KG1 (cell line): ENCODE measurements at regions not wholly inside any gene's neighbourhood (a gene's known extent, or its start where the extent isn't known, plus 50 kb on each side); places are given as distances from the start of the nearest gene placed in this dataset.
"Not testable (repeated sequence)": the region's sequence is repeated elsewhere in the genome, so short reads cannot be mapped to it uniquely, and the experiment has no call there.

Experiments
- DNase-seq: peaks from one replicate; lab custom pipeline; 2025; lab: John Stamatoyannopoulos, UW

DNA sequence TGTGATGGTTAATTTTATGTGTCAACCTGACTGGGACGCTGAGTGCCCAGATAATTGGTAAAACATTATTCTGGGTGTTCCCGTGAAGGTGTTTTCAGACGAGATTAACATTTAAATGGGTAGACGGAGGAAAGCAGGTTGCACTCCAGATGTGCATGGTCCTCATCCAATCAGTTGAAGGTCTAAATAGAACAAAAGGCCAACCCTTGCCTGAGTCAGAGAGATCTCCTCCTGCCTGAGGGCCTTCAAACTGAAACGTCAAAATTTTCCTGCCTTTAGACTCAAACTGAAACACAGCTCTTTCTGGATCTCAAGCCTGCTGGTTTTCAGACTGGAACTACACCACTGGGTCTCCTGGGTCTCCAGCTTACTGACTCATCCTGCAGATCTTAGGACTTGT, 73.5 kb downstream of the NPIPA8 start:
- DNase-seq: not testable (repeated sequence)

DNA sequence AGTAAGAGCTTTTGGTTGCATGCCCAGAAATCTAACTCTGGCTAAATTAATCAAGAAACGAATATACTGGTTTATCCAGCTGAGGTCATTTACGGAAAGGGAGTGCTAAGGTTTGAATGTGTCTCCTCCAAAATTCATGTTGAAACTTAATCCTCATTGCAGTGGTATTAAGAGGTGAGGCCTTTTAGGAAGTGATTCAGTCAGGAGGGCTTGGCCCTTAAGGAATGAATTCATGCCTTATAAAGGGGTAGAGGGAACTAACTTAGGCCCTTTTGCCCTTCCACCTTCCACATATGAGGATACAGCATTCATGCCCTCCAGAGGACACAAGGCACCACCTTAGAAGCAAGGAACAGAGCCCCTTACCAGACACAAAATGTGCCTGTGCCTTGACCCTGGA, 74.7 kb downstream of the NPIPA8 start:
- not testable (repeated sequence) for DNase-seq

DNA sequence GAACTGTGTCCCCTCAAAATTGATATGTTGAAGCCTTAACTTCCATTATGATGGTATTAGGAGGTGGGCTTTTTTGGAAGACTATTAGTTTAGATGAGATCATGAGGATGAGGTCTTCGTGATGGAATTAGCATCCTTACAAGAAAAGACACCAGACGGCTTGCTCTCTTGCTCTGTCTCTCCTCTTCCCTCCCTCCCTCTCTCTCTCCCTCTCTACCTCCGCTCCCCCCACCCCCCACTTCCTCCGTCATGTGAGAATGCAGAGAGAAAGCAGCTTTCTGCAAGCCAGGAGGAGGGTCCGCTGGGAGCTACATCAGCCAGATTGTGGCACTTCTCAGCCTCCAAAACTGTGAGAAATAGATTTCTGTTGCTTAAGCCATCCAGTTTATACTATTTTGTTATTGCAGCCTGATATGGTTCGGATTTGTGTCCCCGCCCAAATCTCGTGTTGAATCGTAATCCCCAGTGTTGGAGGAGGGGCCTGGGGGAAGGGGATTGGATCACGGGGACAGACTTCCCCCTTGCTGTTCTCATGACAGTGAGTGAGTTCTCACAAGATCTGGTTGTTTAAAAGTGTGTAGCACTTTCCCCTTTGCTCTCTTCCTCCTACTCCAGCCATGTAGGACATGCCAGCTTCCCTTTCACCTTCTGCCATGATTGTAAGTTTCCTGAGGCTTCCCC, 76.9 kb downstream of the NPIPA8 start:
- not testable (repeated sequence) for DNase-seq

DNA sequence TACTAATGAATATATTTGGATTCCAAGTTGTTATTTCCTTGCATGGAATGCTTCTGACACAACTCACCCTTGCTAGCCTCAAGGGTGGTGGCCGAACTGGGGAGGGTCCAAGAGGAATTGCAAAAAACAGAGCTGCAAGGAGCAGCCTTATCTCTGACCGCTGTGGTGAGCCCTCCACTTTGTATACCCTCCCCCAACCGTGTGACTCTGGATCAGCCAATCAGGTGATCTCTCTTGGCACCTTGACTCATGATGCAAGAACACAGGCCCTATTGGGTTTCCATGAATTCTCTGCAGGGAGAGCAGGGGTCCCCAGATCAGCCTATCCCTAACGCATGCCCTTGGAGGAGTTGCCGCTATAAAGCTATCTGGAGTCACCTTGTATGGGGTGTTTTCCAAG, 83.6 kb downstream of the NPIPA8 start:
- DNase-seq: not testable (repeated sequence)

DNA sequence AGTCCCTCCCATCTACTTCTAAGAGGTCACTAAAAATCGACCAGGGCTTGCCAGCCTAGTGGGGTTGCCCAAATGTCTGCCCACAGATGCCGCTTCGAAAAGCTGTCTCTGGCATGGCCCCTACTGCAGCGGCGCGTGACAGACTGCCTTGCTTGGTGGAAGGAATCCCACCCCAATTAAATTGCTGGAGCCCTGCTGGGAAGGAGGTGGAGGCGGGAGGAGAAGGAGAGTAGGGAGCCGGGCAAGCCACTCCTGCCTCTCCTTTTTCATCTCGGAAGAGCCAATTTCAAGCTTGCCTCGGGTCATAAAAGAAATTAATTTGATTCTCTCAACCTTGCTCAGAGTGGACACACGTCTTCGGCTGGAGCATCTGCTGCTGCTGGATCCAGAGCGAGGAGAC, 106.0 kb downstream of the NPIPA8 start:
- not testable (repeated sequence) for DNase-seq

DNA sequence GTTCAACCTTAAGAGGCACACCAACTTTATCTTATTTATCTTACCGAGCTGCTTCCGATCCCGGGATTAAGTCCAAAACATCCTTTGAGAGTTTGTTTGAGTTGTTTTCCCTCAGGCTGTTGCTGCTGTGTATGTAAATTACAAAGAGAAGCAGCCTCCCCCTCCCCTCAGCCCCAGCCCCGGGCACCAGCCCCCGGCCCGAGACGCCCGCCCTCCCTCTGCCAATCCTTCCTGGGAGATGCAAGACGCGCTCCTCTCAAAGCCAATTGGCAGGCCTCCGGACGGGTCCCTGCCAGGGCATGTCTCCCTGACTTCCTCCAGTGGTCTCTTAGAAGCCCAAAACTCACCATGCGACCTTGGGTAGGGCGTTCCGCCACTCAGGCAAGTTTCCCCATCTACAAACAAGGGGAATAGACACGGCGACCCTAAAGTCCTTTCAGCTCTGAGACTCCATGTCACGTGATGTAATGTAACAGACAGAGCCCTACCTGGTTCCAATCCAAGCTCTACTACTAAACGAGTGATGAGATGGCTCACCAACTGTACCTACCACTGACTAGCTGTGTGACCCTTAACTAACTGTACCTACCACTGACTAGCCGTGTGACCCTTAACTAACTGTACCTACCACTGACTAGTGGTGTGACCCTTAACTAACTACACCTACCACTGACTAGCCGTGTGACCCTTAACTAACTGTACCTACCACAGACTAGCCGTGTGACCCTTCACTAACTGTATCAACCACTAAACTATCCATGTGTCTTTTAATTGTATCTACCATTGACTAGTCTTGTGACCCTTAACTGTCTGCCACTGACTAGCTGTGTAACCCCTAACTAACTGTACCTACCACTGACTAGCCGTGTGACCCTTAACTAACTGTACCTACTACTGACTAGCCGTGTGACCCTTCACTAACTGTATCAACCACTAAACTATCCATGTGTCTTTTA, 114.2 kb downstream of the NPIPA8 start:
- DNase-seq: not testable (repeated sequence)

DNA sequence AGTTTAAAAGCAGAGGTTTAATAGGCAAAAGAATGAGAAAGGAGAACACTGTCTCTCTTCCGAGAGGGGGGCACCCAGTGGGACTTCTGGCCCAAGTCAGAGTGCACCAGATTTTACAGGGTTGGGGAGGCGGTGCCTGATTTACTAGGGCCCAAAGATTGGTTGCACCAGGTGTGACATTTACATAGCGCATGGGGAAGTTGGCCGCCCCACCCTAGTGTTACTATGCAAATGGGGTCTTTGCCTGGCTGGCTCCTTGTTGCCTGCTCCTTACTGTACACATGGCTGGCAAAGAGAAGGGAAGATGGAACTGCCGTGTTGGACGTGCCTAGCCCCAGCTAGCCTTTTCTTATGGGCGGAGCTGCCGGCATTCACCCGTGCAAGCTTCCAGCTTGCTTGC, 118.8 kb downstream of the NPIPA8 start:
- DNase-seq: not testable (repeated sequence)

DNA sequence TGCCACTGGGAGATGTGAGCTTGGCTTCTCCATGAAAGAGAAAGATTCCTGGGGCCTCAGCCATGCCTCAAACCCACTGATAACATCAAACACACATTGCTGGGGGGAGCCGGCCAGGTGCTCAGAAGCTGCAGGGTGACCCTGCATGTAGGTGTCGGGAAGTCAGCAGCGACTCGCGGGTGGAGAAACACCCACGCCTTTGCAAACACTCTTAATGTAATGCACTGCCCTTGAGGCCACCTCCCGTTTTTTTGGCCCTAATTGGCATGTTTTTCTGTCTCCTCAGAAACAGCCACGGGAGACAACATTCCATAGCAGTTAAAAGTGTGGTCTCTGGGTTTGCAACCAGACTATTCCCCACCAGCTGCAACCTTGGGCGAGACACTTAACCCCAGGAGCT, 119.7 kb downstream of the NPIPA8 start:
- not testable (repeated sequence) for DNase-seq

DNA sequence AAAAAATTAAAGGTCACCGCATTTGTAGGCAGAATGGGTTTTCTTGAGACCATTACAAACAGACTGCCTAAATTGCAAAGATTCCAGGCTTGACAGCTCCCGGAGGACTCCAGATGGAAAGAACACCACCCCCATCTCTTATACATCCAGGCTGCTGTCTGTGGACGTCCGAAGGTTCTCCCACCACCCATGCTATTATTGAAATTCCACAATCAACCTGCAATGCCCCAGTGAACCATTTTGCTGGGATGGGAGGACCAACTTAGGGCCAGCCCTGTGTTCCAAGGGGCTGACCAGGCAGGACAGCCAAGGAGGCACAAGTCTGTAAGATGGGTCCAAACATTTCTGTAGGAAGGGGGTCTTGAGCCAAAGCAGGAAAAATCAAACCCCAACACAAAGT, 122.7 kb downstream of the NPIPA8 start:
- not testable (repeated sequence) for DNase-seq

DNA sequence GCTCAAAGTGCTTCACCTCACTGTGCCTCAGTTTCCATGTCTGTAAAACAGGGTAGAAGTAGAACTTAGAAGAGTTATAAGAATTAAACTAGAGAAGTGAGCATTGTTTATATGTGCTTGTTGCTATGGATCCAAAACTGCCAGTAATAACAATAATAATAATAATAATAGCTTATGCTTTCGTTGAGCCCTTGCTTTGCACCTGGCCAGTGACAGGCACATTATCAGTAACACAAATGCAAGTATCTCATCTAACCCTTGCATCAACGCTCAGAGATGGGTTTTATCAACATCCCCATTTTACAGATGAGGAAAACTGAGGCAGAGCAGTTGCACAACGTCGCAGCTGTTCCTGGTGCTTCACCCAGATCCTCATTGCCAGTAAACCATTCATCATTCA, 125.0 kb downstream of the NPIPA8 start:
- not testable (repeated sequence) for DNase-seq

DNA sequence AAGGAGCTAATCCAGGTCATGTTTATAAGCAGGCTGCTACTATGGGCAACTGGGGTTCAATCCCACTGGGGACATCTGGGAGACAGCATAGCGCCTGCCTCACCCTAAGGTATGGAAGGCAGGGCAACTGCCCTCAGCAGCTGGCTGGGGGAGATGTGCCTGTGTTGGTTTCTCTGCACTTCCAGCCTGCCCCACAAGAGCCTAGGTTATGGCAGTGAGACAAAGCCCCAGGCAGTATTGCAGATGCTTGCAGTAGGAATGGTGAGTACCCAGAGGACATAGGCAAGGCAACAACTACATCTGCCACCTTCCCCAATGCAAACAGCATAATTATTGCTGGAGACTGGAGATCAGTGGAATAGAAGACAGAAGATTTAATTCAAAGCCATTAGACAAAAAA, 131.8 kb downstream of the NPIPA8 start:
- not testable (repeated sequence) for DNase-seq

DNA sequence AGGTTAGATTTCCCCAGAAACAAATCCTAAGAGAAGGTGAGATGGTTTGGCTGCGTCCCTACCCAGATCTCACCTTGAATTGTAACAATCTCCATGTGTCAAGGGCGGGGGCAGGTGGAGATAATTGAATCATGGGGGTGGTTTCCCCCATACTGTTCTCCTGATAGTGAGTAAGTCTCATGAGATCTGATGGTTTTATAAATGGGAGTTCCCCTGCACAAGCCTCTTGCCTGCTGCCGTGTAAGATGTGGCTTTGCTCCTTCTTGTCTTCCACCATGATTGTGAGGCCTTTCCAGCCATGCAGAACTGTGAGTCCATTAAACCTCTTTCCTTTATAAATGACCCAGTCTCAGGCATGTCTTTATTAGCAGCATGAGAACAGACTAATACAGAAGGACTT, 132.2 kb downstream of the NPIPA8 start:
- not testable (repeated sequence) for DNase-seq

DNA sequence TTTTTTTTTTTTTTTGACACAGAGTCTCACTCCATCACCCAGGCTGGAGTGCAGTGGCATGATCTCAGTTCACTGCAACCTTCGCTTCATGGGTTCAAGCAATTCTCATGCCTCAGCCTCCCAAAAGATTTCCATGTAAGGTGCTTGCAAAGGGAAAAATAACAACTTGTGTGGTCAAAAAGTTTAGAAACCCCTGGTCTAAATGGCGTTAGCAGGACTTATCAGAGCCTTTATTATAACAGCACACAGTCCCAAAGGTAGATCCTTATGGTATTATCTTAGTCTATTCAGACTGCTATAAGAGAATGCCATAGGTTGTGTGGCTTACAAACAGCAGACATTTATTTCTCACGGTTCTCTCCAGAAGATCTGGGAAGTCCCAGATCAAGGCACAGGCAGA, 135.0 kb downstream of the NPIPA8 start:
- not testable (repeated sequence) for DNase-seq

DNA sequence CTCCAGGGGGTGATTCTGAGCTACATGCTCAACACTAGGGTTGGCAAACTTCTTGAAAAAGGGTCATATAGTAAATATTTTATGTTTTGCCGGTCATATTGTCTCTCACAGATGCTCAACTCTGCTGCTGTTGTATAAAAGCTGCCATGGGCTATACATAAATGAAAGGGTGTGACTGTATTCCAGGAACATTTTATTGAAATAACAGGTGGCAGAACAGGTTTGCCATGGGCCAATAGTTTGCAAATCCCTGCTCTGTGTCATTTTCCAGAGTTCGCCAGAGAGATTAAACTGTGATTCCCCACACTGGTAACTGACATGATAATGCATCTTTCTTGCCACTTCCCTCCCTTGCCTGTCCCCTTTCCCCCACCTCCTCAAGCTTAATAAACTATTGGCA, 144.1 kb downstream of the NPIPA8 start:
- DNase-seq: not testable (repeated sequence)

DNA sequence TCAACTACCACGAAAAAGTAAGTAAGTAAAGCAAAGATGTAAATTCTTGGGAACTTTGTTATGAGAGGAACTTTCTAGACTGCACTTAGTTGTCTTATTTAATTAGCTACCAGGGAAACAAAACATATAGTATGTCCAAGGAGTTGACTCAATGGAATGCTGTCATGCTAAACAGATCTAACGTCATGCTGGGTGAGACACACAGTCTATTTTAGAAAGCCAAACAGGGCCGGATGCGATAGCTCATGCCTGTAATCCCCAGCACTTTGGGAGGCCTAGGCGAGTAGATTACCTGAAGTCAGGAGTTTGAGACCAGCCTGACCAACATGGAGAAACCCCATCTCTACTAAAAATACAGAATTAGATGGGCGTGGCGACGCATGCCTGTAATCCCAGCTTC, 146.4 kb downstream of the NPIPA8 start:
- DNase-seq: not testable (repeated sequence)

DNA sequence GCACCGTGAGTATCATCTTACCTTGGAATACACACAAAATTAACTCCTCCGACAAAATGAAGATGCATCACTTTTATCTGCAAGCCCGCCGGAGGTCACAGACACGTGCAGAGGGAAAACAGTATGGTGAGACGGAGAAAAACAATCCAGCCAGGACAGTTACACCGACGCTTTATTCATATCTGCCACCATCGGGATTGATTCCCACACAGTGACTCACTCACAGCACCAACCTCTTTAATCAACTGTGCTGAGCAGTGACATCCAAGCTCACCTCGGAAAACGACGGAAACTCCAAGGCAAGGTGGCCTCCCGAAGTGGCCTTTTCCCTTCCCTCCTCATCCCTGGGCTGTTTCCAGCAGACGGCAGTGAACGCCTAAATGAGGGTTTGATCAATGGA, 151.8 kb downstream of the NPIPA8 start:
- not testable (repeated sequence) for DNase-seq

DNA sequence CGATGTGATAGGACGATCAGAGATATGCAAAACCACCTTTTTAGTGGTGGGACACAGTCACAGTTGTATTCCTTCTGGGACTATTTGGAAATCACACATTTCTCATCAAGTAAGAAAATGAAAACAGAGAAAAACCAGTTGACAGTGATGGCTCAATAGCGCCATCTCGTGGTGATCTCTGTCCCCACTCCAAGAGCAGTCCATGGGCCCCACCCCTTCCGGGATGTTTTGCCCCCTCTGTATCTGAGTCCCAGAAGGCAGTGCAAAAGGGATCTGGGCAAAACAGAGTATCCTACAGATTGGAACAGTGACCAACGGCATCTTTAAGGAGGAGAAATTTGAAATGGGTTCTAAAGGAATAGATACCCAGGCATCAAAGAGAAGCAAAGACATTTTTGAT, 155.5 kb downstream of the NPIPA8 start:
- not testable (repeated sequence) for DNase-seq

DNA sequence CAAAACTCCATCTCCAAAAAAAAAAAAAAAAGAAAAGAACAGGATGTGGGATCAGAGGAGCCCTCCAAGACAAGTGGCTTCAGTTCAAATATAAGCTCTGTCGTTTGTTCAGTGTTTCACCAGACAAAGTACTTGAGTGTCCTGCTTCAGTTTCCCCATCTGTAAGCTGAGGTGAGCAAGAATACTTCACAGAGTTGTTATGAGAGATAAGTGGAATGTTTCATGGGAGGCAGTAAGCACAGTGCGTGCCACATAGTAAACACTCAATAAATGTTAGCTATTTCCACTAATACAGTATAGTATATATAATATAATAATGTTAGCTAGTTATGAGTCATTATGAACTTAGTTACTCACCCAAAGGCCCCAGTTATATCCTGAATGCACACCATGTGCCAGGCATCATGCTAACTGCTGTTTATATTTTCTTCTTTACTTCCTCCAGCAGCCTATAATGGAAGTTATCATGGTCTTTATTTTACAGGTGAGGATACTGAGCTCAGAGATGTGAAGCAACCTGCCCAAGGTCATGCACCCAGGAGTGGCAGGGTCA, 162.5 kb downstream of the NPIPA8 start:
- DNase-seq: not testable (repeated sequence)

DNA sequence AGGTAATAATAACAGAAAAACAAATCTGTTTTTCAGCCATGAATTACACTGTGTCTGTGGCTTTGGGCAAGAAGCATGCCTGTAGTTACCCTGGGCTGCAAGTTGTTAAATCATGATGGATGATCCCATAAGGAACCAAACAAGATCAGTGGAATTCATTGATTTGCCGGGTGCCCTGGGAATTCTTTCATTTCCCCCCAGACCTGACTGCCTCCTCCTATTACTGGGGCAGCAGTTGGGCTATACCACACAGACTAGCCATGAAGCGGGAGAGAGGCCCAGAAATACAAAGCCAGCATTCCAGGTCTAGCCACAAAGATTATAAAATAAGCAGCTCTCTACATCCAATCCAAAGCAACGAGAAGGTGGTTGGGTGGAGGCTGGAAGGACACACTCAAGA, 174.2 kb downstream of the NPIPA8 start:
- DNase-seq: not testable (repeated sequence)

DNA sequence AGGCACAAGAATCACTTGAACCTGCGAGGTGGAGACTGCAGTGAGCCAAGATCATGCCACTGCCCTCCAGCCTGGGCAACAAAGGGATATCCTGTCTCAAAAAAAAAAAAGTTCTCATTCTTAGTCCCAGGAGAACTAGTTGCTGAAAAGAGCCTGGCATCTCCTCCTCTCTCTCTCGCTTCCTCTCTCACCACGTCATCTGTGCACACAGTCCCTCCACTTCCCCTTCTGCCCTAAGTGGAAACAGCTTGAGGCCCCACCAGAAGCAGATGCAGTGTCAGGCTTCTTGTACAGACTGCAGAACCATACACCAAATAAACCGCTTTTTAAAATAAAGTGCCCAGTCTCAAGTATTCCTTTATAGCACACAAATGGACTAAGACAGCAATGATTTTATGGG, 175.3 kb downstream of the NPIPA8 start:
- DNase-seq: not testable (repeated sequence)

DNA sequence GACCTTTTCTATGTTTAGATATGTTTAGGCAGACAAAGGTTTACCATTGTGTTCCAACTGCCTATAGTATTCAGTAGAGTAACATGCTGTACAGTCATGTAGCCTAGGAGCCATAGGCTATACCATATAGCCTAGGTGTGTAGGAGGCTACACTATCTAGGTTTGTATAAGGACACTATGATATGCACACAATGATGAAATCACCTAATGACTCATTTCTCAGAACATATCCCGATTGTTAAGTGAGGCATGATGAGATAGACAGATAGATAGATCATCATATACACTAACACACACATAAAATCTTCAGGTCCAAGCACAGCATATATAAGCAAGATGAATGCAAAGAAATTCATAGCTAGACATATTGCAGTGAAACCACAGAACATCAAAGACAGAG, 177.4 kb downstream of the NPIPA8 start:
- DNase-seq: not testable (repeated sequence)

DNA sequence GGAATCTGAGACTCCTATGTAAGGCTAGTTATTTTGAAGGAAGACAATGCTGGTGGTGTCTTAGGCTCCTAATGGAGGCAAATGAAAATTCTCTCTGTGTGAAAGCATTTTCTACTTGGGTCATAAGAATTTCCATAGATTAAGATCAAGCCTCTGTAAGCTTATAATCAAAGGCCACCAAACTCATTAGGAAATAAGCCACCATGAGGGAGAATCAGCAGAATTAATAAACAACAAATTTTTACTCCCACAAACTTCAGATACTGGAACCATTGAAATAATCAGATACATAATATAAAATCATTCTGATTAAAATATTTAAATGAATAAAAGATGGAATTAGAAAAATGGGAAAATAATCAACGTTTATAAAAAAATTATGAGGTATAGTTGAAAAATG, 178.7 kb downstream of the NPIPA8 start:
- not testable (repeated sequence) for DNase-seq

DNA sequence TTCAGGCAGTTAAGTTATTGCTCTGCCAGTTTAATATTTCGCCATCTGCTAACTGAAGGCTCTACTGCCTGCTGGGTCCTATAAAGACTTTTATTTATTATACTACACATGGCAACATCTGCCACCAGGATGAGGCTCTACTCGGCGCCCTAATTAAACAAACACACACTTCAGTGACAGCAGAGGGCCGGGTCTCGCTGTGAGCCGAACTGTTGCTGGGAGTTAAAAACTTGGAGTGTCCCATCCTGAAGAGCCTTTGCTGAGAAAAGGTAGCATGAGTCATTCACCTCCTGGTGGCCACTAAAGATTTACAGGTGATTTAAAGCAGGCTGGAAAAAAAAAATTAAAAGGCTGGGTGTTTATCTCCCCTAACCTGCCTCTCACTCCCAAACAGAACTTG, 183.7 kb downstream of the NPIPA8 start:
- DNase-seq: not testable (repeated sequence)
